8988T (cell line): ENCODE measurements at regions not wholly inside any gene's neighbourhood (a gene's known extent, or its start where the extent isn't known, plus 50 kb on each side); places are given as distances from the start of the nearest gene placed in this dataset.

Experiments
- DNase-seq: peaks from one replicate; pipeline ENCODE4 v3.0.0; 2011

GRCh38 chr2:18503376-18504228, 56.9 kb downstream of the RDH14 start:
- DNase-seq: no peak

DNA sequence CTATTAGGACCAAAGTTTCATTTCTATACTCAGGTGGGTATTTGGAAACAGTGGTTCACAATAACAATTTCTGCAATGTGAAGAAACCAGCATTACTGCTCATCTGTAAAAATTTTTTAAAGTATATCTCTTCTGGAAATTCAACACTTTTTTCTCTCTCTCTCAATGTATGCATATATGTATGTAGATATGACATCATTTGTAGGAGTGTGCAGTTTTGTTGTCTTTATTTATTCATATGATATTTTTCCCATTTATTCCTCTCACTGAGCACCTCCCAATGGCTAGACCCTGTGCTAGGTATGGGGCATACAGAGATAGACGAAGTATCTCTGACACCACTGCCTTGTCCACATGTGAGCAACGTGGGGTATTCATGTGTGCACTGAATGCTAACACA, 58.3 kb downstream of the RDH14 start:
- DNase-seq: no peak

GRCh38 chr2:18501729-18502128, 58.7 kb downstream of the RDH14 start:
- DNase-seq: no peak

DNA sequence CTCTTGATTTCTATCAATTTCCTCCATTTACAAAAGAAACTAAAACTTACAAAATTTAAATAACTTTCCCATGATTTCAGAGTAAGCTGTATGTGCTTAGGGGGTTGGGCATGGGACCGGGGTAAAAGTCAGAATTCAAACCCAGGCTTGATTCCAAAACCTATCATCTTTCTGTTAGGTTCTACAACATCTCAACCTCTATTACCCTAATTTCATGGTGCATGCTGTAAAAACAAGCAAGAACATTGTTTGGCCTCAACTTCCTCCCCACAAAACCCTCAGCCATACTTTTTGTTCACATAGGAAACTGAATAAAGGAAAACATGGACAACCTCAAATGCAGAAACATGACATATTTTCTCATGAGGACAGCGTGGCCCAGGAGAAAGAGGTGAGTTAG, 59.3 kb downstream of the RDH14 start:
- DNase-seq: no peak

DNA sequence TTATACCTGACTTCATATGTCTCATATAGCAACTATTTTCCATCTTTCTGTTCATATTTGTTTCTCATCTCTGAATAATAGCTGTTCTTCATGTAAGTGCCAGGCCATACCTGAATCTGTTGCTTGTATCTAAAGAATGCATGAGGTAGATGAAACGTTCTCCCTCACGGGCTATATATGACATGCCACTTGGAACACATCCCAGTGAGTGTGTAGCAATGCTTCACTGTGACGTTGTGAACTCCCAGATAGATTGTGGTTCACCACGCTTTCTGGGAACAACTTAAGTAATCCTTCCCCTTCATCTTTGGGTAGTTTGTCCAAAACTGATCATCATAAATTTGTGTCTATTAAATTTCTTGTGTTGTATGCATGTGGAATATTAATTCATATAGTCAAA, 60.1 kb downstream of the RDH14 start:
- no peak for DNase-seq

GRCh38 chr2:18498531-18498930, 61.9 kb downstream of the RDH14 start:
- no peak for DNase-seq

DNA sequence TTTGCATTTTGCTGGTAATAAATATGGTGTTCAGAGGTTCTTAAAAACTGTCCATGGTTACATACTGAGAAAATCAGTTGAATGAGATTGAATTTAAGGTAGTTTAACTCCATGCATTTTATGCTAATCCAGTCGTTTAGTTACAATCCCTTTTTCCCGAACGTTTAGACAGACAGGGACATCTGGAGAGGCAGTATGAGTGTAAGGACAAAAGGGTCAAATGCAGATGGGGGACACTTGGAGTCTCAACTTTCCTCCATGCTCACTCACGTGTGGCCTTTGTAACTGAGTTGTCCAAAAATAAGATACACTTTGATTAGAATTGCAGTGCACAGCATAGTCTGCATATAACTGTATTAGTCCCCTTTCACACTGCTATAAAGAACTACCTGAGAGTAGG, 63.9 kb downstream of the RDH14 start:
- no peak for DNase-seq

DNA sequence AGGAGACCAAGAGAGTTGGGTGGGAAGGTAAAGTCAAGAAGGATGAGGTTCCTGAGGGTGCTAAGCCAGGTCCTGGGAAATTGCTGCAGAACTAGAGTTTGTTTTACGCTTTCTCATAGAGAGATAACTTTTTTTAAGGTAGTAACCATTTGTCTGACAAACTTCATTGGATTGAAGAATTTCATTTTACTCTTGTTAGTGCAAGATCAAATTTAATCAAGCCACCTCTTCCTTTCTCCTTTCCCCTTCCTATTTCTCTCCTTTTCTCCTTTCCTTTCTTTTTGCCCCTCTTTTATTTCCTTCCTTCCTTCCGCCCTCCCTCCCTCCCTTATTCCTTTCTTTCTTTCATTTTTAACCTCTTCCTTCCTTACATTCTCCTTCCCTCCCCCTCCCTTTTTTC, 65.4 kb downstream of the RDH14 start:
- no peak for DNase-seq

DNA sequence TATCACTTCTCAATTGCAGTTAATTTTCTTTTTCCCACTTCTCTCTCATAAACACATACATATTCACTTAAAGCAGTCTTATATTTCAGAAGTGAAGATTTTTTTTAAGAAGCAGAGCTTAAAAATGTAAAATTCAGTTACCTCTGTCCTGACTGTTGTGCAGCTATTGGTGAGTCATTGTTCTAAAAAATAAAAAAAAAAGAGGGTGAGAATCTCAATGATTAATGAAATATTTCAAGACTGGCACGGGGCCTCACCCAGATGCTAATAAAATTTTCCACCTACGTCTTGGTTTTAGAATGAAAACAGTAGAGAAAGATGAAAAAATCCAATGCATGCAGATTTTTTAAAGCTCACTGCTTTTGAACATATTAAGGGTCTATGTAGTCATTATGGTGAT, 67.7 kb downstream of the RDH14 start:
- no peak for DNase-seq

DNA sequence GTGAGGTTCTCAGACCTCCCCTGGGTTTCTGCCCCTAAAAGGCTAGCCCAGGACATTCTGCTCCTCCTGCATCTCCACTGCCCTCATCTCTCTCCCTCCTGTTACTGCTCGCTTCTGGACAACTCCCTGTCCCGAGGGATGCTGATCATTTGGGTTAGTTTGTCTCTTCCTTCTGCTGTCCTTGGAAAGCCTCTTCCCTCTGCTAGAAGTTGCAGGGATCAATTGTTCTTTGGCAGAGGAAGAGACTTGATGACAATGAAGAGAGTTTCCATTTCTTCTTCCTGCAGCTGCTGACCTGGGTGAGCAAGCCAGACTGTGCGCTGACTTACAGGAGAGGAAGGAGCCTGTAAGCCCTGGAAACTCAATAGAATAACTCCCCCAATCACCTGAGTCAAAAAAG, 68.9 kb downstream of the RDH14 start:
- no peak for DNase-seq

- DNase-seq: no peak
Observed at GRCh38 chr2:18490901-18491300, 69.6 kb downstream of the RDH14 start.

GRCh38 chr2:18487106-18487913, 73.1 kb downstream of the RDH14 start:
- no peak for DNase-seq

DNA sequence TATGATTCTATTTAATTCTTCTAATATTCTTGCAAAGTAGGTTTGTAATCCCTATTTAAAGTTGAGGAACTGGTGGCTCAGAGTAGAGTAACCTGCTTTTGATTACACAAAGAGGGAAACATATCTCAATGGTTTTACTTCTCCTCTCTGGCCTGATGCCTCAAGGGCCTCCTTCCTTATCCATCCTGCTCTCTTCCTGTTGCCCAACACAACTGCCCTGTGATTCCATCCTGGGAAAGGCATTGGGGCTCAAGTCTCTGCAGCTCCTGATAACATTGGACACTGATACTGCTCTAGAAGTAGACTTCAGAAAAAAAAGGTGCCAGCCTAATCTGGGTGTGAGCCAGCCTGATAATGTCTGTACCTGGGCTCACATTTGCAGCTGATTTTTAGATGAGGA, 75.8 kb downstream of the RDH14 start:
- no peak for DNase-seq

DNA sequence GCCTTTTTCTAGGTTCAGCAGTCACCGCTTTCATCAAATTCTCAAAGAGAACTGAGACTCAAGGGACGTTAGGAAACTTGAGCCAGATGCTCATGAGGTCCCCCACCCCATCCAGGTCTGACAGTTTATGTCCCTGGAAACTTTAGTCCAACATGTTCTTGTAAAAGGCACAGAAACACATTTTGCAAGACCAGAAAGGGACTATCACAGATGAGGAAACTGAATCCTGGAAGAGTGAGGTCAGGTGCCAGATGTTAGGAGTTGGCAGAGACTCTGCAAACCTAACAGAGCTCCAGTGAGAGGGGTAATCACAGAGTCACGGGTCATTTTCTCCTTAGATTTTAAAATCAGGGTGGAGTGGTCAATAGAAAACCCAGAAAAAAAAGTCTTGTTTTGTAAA, 76.6 kb downstream of the RDH14 start:
- DNase-seq: no peak

DNA sequence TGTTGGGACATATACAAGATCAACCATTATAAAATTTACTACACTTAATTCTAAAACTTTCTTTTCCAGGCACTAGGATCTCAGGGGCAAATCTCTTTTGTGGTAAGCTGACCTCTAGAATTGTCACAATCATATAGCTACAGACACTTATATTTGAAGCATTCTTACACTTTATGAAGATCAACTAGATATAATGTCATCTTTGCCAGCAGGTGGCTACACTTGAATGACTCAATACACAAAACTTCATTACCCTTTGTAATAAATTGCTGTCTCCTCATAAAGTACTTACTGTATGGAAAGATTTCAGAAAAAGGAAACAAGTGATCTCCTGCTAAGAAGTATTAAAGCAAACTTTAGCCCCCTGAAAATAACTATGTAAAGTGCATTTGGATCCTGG, 77.8 kb downstream of the RDH14 start:
- no peak for DNase-seq

DNA sequence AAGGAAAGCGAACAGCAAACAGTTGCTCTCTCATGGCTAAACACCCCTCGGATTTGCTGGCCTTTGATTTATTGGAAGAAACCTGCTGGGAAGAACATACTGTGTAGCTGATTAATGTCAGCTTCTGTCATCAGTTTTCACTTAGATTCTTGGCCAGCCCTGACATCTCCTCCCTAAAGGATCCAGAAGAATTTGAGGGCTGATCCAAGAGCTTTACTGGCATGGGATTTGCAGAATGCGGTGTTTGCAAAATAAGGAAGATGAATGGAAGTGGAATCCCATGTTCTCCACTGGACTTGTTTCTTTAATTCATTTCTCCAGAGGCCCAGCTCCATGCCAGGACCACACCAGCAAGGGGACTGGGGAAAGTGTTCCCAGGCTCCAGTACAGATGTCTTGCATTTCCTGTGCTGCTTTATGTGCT, 80.5 kb downstream of the RDH14 start:
- DNase-seq: no peak

DNA sequence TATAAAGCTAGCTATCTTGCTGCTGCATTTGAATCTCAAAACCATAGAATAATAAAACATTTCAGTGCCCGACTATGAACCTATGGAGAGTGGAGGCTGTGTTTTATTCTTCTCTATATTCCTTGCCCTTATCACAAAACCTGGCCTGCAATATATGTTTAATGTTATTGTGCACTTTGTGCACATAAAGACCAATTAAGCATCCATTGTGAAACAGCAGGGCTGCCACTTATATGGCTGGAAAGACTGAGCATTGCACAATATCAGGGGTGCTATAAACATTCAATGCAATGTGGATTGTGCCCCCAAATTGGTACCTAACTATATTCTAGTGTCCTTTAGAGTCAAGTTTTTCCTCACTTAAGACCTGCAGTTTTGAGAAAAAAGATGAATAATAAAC, 83.2 kb downstream of the RDH14 start:
- DNase-seq: no peak

- no peak for DNase-seq
Observed at GRCh38 chr2:18476484-18476883, 84.0 kb downstream of the RDH14 start.

GRCh38 chr2:18475884-18476283, 84.6 kb downstream of the RDH14 start:
- DNase-seq: no peak

GRCh38 chr2:18474700-18475099, 85.8 kb downstream of the RDH14 start:
- DNase-seq: no peak

- no peak for DNase-seq
Observed at GRCh38 chr2:18473241-18474181, 86.9 kb downstream of the RDH14 start.

DNA sequence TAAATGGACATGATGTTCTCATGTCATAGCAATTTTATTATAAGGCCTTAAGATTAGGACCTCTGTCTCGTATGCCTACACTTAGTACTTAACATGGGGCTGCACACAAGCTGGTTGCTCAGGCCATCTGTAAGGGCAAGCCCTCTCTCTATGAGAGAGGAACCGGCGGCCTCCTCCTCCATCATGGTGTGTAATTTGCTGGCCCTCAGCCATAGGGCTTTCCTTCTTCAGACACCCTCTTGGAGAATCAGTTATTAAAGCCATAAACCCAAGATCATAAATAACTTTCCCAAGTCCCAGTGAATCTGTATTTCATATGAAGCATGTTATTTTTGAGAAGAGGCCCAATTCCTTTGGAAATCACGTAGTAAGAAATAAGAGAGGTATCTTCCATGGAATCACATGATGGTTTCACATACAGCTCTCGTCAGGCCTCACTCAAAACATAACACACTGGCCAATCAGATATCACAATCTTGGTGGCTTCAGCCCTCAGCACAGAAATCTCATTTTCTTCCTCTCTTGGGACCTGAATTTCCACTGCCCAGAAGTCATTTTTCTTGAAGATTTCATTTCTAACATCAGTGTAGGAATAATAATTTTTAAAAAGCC, 92.6 kb downstream of the RDH14 start:
- no peak for DNase-seq

GRCh38 chr2:18465979-18466378, 94.5 kb downstream of the RDH14 start:
- no peak for DNase-seq
